ENCODE measurements at regions not wholly inside any gene's neighbourhood (a gene's known extent, or its start where the extent isn't known, plus 50 kb on each side); places are given as distances from the start of the nearest gene placed in this dataset.

DNA sequence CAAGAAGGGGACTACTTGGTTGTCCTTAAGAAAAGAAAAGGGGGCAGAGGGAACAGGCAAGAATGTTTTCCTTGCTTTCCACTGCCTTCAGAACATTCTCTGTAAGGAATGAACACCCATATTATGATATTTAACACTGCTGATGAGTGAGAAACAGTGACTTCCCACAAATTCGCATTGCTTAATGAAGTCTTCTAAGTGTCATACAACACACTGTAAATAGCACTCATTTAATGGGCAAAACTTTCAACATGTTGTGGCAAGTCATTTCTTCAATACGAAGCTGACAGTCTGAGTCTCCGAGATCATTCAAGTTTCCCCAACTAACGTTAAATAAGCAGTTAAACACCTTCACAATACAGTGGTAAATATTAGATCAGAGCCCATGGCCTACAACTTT, 464.4 kb downstream of the SHQ1 start:
- Histone ChIP-seq H3K4me3 (ENCODE audit: low read length) (no peak overlapping the region), H3K27ac (ENCODE audit: low read length) (no peak overlapping the region), H3K9me3 (replicated peaks; ENCODE audit: control insufficient read depth, low read depth, low read length) (no peaks in the 10 kb centered on the region), H3K36me3 (ENCODE audit: control insufficient read depth, insufficient read depth, low read length) (no peaks in the 10 kb centered on the region), H3K27me3 (ENCODE audit: control insufficient read depth, insufficient read depth, low read length) (no peaks in the 10 kb centered on the region), H3K4me1 (ENCODE audit: control insufficient read depth, insufficient read depth, low read length) (peaks cover 2% of the 10 kb centered on the region)
- 80% methylated on average over 4 of the region's 4 CpGs for WGBS (ENCODE audit: insufficient coverage)
- DNase-seq, result no peak

DNA sequence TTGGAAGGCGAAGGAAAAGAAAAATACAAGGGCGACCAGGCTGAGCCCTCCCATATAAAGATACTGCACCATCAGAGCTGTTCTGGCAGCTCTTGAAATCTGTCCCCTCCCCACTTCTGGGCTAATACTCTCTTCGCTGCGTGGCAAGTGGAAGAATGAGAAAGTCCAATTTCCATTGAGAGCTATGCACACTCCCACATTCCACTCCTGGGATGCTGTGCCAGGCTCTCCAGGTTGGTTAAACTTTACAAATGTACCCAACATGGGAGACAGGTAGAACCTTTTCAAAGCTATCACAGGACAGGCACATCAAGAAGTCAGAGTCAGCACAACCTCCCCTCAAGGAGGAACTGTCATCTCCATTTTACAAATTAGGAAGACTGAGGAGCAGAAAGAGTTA, 465.0 kb downstream of the SHQ1 start:
- H3K36me3 ChIP-seq (ENCODE audit: control insufficient read depth, insufficient read depth, low read length), result peaks cover 4% of the 10 kb centered on the region
- H3K27ac ChIP-seq (ENCODE audit: low read length), result no peak overlapping the region
- H3K4me1 ChIP-seq (ENCODE audit: control insufficient read depth, insufficient read depth, low read length), result peaks cover 2% of the 10 kb centered on the region
- WGBS (ENCODE audit: insufficient coverage), result no CpG with 5 or more reads among the region's 4 CpGs
- no peaks in the 10 kb centered on the region for H3K9me3 ChIP-seq (replicated peaks; ENCODE audit: control insufficient read depth, low read depth, low read length)
- H3K4me3 ChIP-seq (ENCODE audit: low read length), result no peak overlapping the region
- no peak for DNase-seq
- no peaks in the 10 kb centered on the region for H3K27me3 ChIP-seq (ENCODE audit: control insufficient read depth, insufficient read depth, low read length)

DNA sequence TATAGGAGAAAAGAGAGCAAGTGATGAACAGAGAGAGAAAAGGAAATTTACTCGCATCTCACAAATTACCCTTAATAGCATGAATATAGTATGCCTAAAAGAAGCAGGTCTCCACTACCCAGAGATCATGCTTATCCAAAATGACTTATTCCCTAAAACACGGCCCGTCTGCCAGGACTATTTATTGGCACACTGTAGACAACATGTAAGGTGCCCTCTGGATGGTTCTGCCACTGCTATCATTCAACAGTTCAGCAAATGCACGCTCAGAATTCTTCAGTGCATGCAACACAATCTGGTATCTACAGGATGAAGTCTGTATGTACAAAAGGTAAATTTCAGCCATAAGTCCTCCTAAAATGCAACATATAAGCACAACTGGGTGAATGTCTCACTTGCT, 465.8 kb downstream of the SHQ1 start:
- no peaks in the 10 kb centered on the region for H3K9me3 ChIP-seq (replicated peaks; ENCODE audit: control insufficient read depth, low read depth, low read length)
- H3K4me1 ChIP-seq (ENCODE audit: control insufficient read depth, insufficient read depth, low read length), result peaks cover 2% of the 10 kb centered on the region
- DNase-seq, result no peak
- H3K27ac ChIP-seq (ENCODE audit: low read length), result no peak overlapping the region
- H3K36me3 ChIP-seq (ENCODE audit: control insufficient read depth, insufficient read depth, low read length), result peaks cover 7% of the 10 kb centered on the region
- no peak overlapping the region for H3K4me3 ChIP-seq (ENCODE audit: low read length)
- WGBS (ENCODE audit: insufficient coverage), result 82% methylated on average over 3 of the region's 4 CpGs
- H3K27me3 ChIP-seq (ENCODE audit: control insufficient read depth, insufficient read depth, low read length), result no peaks in the 10 kb centered on the region

DNA sequence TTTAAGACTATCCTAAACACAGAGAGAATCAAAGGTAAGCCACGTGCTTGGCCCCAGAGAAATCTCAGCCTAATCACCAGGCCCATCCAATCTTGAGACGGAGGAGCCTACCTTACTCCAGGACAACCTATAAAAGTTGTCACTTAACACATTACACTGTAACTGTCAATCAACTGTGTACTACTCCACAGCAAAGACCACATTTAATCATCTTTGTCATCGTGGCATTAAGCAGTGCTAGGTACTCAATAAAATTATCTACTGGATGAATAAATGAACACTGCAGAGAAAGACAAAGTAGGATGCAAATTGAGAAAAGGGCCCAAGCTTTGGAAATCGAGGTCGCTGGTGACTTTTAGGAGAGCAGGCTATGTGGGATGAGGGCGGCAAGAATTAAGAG, 466.7 kb downstream of the SHQ1 start:
- Histone ChIP-seq H3K27ac (ENCODE audit: low read length) (no peak overlapping the region), H3K4me3 (ENCODE audit: low read length) (no peak overlapping the region), H3K9me3 (replicated peaks; ENCODE audit: control insufficient read depth, low read depth, low read length) (no peaks in the 10 kb centered on the region), H3K36me3 (ENCODE audit: control insufficient read depth, insufficient read depth, low read length) (peaks cover 7% of the 10 kb centered on the region), H3K27me3 (ENCODE audit: control insufficient read depth, insufficient read depth, low read length) (no peaks in the 10 kb centered on the region), H3K4me1 (ENCODE audit: control insufficient read depth, insufficient read depth, low read length) (peaks cover 2% of the 10 kb centered on the region)
- WGBS (ENCODE audit: insufficient coverage), result 80% methylated on average over 4 of the region's 6 CpGs
- DNase-seq, result no peak

DNA sequence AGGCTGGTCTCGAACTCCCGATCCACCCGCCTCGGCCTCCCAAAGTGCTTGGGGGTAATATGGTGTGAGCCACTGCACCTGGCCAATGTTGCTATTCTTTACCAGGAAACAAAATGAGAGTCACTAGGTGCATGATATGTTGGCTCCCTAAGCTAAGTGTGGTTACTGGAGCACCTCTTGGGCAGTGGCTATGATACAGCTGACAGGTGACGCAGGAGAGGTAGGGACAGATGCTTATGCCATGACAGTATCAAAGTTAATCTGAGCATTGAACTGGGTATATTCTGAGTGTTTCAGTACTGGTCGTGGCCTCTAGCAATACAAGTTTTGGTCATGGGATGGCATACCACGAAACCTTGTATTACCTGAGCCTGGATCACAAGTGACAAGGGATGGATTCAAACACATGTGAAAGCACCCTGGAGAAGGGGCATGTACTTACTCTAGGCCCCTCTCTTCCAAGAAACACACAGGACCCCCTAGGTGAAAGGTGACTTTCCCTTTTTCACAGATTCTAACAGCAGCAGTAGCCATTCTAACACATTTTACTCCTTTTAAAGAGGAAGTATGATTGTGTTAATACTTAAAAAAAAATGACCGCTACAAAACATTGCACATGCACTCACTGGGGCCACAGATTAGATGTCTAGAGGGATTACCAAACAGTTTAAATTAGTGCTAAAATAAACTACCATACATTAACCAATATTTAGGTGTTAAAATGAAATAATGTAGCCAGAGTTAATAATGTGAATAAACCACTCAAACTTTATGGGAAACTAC, 467.3 kb downstream of the SHQ1 start:
- H3K4me3 ChIP-seq (ENCODE audit: low read length), result no peak overlapping the region
- peaks cover 2% of the 10 kb centered on the region for H3K4me1 ChIP-seq (ENCODE audit: control insufficient read depth, insufficient read depth, low read length)
- no peak for DNase-seq
- H3K27ac ChIP-seq (ENCODE audit: low read length), result no peak overlapping the region
- no peaks in the 10 kb centered on the region for H3K9me3 ChIP-seq (replicated peaks; ENCODE audit: control insufficient read depth, low read depth, low read length)
- peaks cover 7% of the 10 kb centered on the region for H3K36me3 ChIP-seq (ENCODE audit: control insufficient read depth, insufficient read depth, low read length)
- H3K27me3 ChIP-seq (ENCODE audit: control insufficient read depth, insufficient read depth, low read length), result no peaks in the 10 kb centered on the region
- WGBS (ENCODE audit: insufficient coverage), result 93% methylated on average over 5 of the region's 8 CpGs

DNA sequence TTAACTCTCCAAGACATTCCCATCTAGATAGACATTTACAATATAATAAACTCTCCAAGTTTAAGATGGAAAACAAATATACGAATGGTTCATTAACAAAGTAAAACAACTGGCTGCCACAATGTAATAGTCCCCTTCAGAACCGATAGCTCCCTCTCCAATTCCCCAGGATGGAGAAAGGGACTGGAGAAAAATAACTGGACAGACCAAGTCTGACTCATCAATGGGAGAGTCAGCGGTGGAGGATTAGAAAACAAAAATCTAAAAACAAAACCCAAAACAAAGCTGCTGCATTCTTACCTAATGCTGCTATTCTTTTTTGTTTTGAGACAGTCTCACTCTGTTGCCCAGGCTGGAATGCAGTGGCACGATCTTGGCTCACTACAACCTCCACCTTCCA, 468.1 kb downstream of the SHQ1 start:
- 88% methylated on average over 1 of the region's 4 CpGs for WGBS (ENCODE audit: insufficient coverage)
- H3K4me1 ChIP-seq (ENCODE audit: control insufficient read depth, insufficient read depth, low read length), result peaks cover 2% of the 10 kb centered on the region
- H3K27me3 ChIP-seq (ENCODE audit: control insufficient read depth, insufficient read depth, low read length), result no peaks in the 10 kb centered on the region
- no peak overlapping the region for H3K27ac ChIP-seq (ENCODE audit: low read length)
- peaks cover 7% of the 10 kb centered on the region for H3K36me3 ChIP-seq (ENCODE audit: control insufficient read depth, insufficient read depth, low read length)
- no peak overlapping the region for H3K4me3 ChIP-seq (ENCODE audit: low read length)
- no peak for DNase-seq
- no peaks in the 10 kb centered on the region for H3K9me3 ChIP-seq (replicated peaks; ENCODE audit: control insufficient read depth, low read depth, low read length)

DNA sequence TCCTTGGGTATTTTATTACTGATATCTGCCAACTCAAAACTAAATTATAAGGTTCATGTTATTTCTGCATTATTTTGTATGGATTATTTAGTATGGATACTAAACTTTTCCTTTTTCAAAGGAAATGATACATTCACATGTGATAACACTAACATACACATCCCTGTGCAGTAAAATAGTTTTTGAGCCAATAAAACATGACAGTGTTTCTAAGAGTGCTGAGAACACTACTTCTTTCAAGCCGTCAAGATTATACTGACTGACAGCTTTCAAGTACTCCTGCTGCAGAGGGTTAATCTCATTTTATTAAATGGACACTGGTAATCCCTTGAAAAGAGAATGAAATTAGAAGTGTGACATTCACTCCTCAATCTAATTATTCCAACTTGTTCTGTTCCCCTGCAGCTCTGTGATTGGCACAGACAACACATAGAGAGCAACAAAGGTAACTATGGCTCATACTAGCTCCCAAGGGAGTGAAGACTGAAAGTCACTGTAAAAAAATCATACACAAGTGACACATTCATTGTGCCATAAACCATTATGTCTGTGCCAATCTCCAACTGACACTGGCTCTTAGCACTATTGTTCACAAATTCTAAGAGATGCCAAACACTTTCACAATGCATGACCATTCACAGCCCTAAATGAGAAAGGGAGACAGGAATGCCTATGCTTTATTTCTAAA, 468.6 kb downstream of the SHQ1 start:
- Histone ChIP-seq H3K9me3 (replicated peaks; ENCODE audit: control insufficient read depth, low read depth, low read length) (no peaks in the 10 kb centered on the region), H3K4me3 (ENCODE audit: low read length) (no peak overlapping the region), H3K36me3 (ENCODE audit: control insufficient read depth, insufficient read depth, low read length) (peaks cover 7% of the 10 kb centered on the region), H3K27ac (ENCODE audit: low read length) (no peak overlapping the region), H3K27me3 (ENCODE audit: control insufficient read depth, insufficient read depth, low read length) (no peaks in the 10 kb centered on the region), H3K4me1 (ENCODE audit: control insufficient read depth, insufficient read depth, low read length) (peaks cover 2% of the 10 kb centered on the region)
- no CpG with 5 or more reads among the region's 1 CpG for WGBS (ENCODE audit: insufficient coverage)
- DNase-seq, result no peak

DNA sequence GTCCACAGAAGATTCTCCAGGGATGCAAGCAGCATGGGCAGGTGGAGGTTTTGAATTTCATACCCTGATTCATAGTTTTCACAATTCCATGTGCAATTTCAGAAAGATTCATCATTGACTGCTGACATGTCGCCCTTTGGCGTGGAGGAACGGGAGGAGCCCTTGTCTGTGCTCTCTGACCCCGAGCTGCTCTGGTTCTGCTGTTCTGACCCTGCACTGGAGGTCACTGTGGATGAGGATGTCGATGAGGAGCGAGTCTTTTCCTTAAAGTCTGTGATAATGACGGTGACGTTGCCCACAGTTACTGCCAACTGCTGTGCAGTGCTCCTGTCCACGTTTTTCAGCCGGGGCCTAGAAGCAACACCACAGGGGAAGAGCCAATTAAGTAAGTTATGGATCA, 470.0 kb downstream of the SHQ1 start:
- peaks cover 2% of the 10 kb centered on the region for H3K4me1 ChIP-seq (ENCODE audit: control insufficient read depth, insufficient read depth, low read length)
- no peak overlapping the region for H3K27ac ChIP-seq (ENCODE audit: low read length)
- H3K9me3 ChIP-seq (replicated peaks; ENCODE audit: control insufficient read depth, low read depth, low read length), result no peaks in the 10 kb centered on the region
- no peak for DNase-seq
- H3K36me3 ChIP-seq (ENCODE audit: control insufficient read depth, insufficient read depth, low read length), result peaks cover 7% of the 10 kb centered on the region
- WGBS (ENCODE audit: insufficient coverage), result 81% methylated on average over 10 of the region's 10 CpGs
- H3K27me3 ChIP-seq (ENCODE audit: control insufficient read depth, insufficient read depth, low read length), result no peaks in the 10 kb centered on the region
- H3K4me3 ChIP-seq (ENCODE audit: low read length), result no peak overlapping the region

DNA sequence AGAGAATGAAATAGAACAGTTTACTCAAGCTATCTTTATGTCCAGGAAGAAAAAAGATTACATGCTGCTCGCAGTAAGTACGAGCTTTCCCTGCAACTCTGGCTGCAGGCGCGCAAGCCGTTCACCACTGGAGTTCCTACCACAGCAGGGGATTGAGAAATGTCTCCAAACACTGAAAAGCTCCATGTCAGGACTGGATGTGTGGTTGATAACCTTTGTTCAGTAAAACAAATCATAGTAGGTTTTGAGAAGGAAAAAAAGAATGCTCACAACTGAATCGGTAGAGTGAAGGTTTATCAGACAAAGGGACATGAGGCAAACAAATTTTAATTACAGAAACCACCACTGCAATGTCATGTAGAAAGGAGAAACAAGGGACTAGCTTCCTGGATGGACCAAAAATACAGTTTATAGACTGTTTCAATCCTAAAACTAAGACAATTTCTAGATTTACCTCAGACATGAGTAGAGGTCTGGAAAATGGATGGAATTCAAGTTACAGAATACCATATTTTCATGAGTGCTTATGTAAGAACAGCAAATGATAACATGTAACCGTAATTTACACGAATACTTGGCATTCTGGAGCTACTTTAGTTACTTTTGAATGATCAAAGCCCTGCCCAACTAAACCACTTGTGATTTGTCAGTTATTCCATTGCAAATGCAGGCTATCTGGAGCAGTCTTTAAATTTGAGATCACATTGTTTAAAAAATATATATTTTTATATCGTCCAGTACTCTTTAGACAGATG, 471.1 kb downstream of the SHQ1 start:
- H3K9me3 ChIP-seq (replicated peaks; ENCODE audit: control insufficient read depth, low read depth, low read length), result no peaks in the 10 kb centered on the region
- no peak overlapping the region for H3K27ac ChIP-seq (ENCODE audit: low read length)
- 81% methylated on average over 5 of the region's 9 CpGs for WGBS (ENCODE audit: insufficient coverage)

More for the DNA sequence above, 471.1 kb downstream of the SHQ1 start:
- no peak for DNase-seq
- Histone ChIP-seq H3K4me3 (ENCODE audit: low read length) (no peak overlapping the region), H3K4me1 (ENCODE audit: control insufficient read depth, insufficient read depth, low read length) (peaks cover 2% of the 10 kb centered on the region), H3K36me3 (ENCODE audit: control insufficient read depth, insufficient read depth, low read length) (peaks cover 7% of the 10 kb centered on the region), H3K27me3 (ENCODE audit: control insufficient read depth, insufficient read depth, low read length) (no peaks in the 10 kb centered on the region)

Data from muscle of leg (tissue), 3 donors.